Vagina (tissue), 2 donors: ENCODE measurements at regions not wholly inside any gene's neighbourhood (a gene's known extent, or its start where the extent isn't known, plus 50 kb on each side); places are given as distances from the start of the nearest gene placed in this dataset.

Source experiments
- POLR2A ChIP-seq, 2 donors: fragments of 450-650 bp; IDR thresholded peaks; one replicate each; pipeline ENCODE4 v1.6.1; 2017; ENCODE audit warnings: antibody characterized with exemption in 2 of 2, mild to moderate bottlenecking in 2 of 2, moderate library complexity in 2 of 2
- TF ChIP-seq, protein P1 (sequence below), 3 experiments: fragments of 450-650 bp in 2 of 3; fragments of 200-600 bp in 1 of 3; sonication (generic) in 1 of 3; IDR thresholded peaks; one replicate each; pipeline ENCODE4 v1.5.1; 2017 to 2019; ENCODE audit warnings: antibody characterized with exemption in 3 of 3, mild to moderate bottlenecking in 2 of 3, moderate library complexity in 2 of 3

DNA sequence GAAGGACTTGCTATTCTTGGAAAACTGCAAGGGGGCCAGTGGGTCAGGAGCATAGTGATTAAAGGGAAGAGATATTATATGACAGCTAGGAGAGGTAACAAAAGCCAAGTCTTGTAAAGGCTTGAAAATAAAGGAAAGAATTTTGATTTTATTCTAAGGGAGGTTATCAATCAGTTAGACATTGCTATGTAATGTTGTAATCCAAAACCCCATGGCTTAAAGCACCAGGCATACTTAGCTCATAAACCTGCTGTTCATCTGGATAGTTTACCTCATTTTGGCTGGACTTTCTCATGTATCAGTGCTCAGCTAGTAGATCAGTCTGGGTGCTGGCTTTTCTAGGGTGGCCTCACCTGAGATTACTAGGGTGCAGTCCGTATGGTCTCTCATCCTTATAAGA lies 680.9 kb upstream of the LMO3 start:
- no peak for TF ChIP-seq POLR2A (IDR thresholded peaks at IDR 0.05)
- TF ChIP-seq, protein P1, sequence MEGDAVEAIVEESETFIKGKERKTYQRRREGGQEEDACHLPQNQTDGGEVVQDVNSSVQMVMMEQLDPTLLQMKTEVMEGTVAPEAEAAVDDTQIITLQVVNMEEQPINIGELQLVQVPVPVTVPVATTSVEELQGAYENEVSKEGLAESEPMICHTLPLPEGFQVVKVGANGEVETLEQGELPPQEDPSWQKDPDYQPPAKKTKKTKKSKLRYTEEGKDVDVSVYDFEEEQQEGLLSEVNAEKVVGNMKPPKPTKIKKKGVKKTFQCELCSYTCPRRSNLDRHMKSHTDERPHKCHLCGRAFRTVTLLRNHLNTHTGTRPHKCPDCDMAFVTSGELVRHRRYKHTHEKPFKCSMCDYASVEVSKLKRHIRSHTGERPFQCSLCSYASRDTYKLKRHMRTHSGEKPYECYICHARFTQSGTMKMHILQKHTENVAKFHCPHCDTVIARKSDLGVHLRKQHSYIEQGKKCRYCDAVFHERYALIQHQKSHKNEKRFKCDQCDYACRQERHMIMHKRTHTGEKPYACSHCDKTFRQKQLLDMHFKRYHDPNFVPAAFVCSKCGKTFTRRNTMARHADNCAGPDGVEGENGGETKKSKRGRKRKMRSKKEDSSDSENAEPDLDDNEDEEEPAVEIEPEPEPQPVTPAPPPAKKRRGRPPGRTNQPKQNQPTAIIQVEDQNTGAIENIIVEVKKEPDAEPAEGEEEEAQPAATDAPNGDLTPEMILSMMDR (IDR thresholded peaks at IDR 0.05): no peak
